ENCODE measurements at regions not wholly inside any gene's neighbourhood (a gene's known extent, or its start where the extent isn't known, plus 50 kb on each side); places are given as distances from the start of the nearest gene placed in this dataset.

DNA sequence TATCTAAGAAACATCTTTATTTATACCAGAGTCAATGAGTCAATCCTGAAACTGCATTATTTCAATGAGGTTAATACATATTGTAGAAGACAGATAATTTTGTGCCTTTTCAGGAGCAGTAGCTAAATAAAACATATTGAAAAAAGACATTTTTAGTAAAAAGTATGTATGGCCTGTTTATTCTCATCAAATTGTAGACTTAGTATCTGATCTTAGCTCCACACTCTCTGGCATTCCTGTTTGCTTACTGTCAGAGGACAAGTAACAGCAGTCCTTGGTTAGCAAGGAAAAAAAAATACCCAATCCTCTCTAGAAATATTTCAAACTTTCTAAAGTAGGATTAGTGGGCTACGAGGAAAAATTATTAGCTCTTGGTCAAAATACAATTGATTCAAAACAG is 50.5 kb upstream of the GUCY1A1 start:
- Mint-ChIP-seq H3K27ac (no peak overlapping the region), H3K4me1 (peaks cover 0 to 11% of the 10 kb centered on the region in 2 donors), H3K36me3 (no peaks in the 10 kb centered on the region), H3K27me3 (no peaks in the 10 kb centered on the region), H3K9me3 (no peaks in the 10 kb centered on the region), H3K4me3 (no peak overlapping the region)
- DNase-seq (no peak), ATAC-seq (replicated peaks) (no peak)

DNA sequence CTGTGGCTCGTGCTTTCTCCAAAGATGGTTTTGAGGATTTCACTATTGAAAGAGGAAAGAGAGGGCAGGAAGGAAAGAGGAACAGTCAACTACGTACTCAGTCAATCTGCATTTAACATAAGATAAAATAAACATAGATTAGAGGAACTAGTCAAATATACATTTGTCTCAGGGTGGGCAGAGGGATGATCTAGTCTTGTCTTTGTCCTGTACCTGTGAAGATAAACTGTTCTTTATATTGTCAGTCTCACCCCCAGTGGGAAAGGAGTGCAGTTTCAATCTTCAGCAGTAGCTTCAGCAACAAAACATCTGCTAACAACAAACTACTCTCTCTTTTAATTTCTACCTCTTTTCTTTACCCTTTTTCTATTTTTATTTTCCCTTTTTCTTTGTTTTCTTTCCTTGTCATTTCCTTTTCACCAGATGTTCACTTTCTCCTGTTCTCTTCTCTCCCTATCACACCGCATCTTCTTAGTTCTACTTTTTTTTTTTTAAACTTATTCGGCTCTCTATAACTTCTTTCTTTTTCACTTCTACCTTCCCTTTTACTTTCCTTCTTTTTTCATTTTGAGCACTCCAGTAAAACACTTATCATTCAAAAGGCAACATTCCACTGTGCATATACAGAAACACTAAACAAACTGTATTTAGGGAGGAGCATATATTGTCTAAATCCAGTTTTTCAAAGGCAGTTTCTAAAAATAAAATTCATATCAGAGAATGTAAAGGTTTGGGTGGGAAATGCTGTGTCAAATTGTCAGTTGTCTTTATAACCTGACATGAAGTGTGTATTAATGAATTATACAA is 51.4 kb upstream of the GUCY1A1 start:
- no peak for DNase-seq
- no peaks in the 10 kb centered on the region for H3K9me3 Mint-ChIP-seq
- H3K4me1 Mint-ChIP-seq: peaks cover 0 to 11% of the 10 kb centered on the region in 2 donors
- H3K36me3 Mint-ChIP-seq: no peaks in the 10 kb centered on the region
- no peaks in the 10 kb centered on the region for H3K27me3 Mint-ChIP-seq
- peak overlapping the region; percentile 43 for H3K27ac Mint-ChIP-seq
- peak overlapping the region; percentile 7 to 35 for H3K4me3 Mint-ChIP-seq
- ATAC-seq (replicated peaks): peak; percentile 83 to 86

DNA sequence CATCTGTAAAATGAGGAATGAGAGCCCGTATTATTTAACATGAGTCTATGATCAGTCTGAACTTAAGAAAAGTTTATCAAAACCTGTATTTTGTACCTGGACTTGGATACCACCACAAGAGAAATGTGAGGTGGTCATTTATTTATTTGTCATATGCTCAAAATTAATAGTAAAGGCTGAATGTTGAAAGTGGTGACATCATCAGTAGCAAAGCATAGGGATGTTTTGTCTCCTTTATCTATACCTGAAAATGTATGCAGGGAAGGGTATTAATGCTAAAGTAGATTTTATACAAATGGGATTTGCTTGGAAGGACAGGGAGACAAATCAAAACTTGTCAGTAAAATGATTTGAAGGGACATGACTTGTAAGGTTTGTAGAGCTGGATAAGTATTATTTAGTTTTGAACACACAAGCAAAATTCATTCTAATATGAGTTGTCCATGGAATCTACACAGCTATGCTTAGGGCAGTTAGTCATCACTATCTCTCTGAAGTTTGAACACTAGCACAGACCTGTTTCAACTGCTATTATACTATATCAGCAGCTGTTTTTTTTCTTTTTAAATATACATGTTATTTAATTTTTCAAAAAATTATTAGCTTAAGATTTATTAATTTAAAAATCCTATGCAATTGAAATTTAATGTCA is 52.4 kb upstream of the GUCY1A1 start:
- Mint-ChIP-seq H3K9me3 (no peaks in the 10 kb centered on the region), H3K27ac (no peak overlapping the region), H3K27me3 (no peaks in the 10 kb centered on the region), H3K36me3 (no peaks in the 10 kb centered on the region), H3K4me1 (peaks cover 0 to 11% of the 10 kb centered on the region in 2 donors), H3K4me3 (no peak overlapping the region)
- DNase-seq (no peak), ATAC-seq (replicated peaks) (no peak)

DNA sequence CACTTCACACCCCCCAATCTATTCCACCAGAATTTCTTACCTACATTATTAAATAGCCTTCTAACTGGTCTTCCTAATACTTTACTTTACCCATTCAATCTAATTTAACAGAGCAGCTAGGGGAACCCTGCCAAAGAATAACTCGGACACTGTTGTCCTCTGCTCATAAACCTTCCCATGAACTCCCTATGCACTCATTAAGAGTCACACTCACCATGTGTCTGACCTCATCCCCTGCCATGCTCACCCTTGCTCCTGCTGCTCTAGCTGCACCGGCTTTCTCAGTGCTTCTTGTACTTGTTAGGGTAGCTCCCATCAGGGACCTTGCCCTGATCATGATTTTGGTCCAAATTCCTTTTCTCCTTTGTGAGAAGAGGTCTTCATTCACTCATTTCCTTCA is 54.6 kb upstream of the GUCY1A1 start:
- H3K36me3 Mint-ChIP-seq: no peaks in the 10 kb centered on the region
- no peak overlapping the region for H3K4me3 Mint-ChIP-seq
- H3K4me1 Mint-ChIP-seq: peaks cover 0 to 11% of the 10 kb centered on the region in 2 donors
- no peaks in the 10 kb centered on the region for H3K9me3 Mint-ChIP-seq
- ATAC-seq (replicated peaks) (no peak), DNase-seq (no peak)
- no peak overlapping the region for H3K27ac Mint-ChIP-seq
- H3K27me3 Mint-ChIP-seq: no peaks in the 10 kb centered on the region

- no peaks in the 10 kb centered on the region for H3K27me3 Mint-ChIP-seq
- ATAC-seq (replicated peaks) (no peak), DNase-seq (no peak)
- peaks cover 0 to 11% of the 10 kb centered on the region in 2 donors for H3K4me1 Mint-ChIP-seq
- no peak overlapping the region for H3K4me3 Mint-ChIP-seq
- no peak overlapping the region for H3K27ac Mint-ChIP-seq
- H3K9me3 Mint-ChIP-seq: no peaks in the 10 kb centered on the region
- no peaks in the 10 kb centered on the region for H3K36me3 Mint-ChIP-seq
Measured at GRCh38 chr4:155611501-155611900, 55.1 kb upstream of the GUCY1A1 start.

GRCh38 chr4:155610143-155610542 is 56.5 kb upstream of the GUCY1A1 start:
- Mint-ChIP-seq H3K27me3 (no peaks in the 10 kb centered on the region), H3K4me1 (peaks cover 0 to 5% of the 10 kb centered on the region in 2 donors), H3K27ac (no peak overlapping the region), H3K9me3 (no peaks in the 10 kb centered on the region), H3K36me3 (no peaks in the 10 kb centered on the region), H3K4me3 (no peak overlapping the region)
- ATAC-seq (replicated peaks): no peak
- DNase-seq: no peak

DNA sequence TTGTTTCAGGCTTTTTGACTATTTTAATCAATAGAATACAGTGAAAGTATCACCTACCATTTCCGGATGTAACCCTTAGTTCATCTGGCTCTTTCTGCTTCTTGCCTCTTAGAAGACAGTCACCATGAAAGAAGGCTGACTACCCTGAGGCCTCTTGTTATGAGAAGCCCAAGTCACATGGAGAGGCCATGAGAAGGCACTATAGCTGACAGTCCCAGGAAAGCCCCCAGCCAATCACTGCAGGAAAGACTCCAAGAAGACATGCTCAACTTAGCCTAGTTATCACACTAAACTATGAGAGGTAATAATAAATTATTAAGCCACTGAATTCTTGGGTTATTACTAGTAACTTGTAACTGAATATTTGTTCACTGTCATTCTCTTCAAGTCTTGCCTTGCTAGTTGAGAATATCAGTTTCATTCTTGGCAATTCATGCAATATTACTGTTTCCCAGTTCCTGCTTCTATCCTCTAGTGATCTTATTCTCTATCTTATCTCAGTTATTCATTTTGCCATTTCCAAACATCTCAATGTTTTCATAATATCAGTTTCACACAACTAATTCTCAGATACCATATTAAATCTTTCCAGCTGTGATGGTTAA is 57.1 kb upstream of the GUCY1A1 start:
- no peaks in the 10 kb centered on the region for H3K4me1 Mint-ChIP-seq
- no peak overlapping the region for H3K4me3 Mint-ChIP-seq
- ATAC-seq (replicated peaks) (no peak), DNase-seq (no peak)
- no peak overlapping the region for H3K27ac Mint-ChIP-seq
- no peaks in the 10 kb centered on the region for H3K27me3 Mint-ChIP-seq
- no peaks in the 10 kb centered on the region for H3K36me3 Mint-ChIP-seq
- no peaks in the 10 kb centered on the region for H3K9me3 Mint-ChIP-seq

- no peak for ATAC-seq (replicated peaks)
- Mint-ChIP-seq H3K9me3 (no peaks in the 10 kb centered on the region), H3K27me3 (no peaks in the 10 kb centered on the region), H3K36me3 (no peaks in the 10 kb centered on the region), H3K27ac (no peak overlapping the region), H3K4me1 (no peaks in the 10 kb centered on the region), H3K4me3 (no peak overlapping the region)
- DNase-seq: no peak
Measured at GRCh38 chr4:155608225-155608885, 58.3 kb upstream of the GUCY1A1 start.

DNA sequence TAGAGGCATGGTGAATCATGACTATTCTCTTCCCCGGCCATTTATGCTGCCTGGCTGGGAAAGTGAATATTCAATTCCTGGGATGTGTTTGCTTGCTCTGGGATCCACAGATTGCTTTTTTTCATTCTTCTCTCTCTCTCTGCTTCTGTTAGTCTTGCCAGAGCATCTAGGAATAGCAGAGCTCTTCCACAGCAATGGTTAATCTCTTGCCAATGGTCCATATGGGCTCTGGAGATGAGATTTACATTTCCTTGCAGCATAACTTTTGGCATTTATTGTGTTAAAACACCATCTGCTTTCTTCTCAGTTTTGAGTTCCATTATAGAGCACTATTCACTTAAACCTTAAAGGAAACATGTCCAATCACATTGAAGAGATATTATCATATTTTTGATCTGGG is 59.2 kb upstream of the GUCY1A1 start:
- Mint-ChIP-seq H3K4me1 (no peaks in the 10 kb centered on the region), H3K4me3 (no peak overlapping the region), H3K27me3 (no peaks in the 10 kb centered on the region), H3K27ac (no peak overlapping the region), H3K9me3 (no peaks in the 10 kb centered on the region), H3K36me3 (no peaks in the 10 kb centered on the region)
- DNase-seq: no peak
- no peak for ATAC-seq (replicated peaks)

DNA sequence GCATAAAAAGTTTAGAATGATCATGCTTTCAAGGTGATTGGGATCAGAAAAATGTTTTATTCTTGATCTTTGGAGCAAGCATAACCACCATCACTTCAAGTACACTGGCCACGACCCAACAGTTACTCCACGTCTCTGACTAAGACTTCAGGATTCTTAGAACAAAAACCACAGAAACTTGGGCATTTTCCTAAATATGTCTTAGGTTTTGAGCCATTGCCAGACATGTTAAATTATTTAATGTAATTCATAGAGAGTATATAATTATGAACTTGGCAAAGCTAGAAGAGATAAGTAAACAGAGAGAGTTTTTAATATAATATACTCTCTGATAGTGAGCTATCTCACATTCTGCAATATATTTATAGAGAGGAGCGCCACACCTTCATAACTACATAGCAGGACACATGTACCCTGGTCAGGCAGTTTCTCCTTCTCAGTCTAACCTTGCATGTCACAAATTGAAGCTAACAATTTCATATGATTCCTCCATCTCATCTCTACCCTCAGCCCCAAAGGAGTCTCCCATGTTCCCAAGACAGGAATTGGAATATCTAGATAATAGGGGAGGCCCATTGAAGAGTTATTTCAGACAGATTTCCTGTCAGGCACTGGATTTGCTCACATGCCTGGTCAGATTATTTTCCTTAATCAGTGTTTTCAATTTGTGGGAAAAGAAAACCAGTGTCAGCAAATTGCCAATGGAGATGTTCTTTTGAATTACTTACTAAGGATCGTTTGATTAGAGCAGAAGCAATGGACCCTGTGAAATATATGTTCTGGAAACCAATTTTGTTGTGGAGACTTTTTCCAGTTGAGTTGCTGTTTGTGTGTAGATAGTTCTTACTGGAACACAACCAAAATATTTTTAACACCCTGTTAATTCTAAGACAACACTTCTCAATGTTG is 61.7 kb upstream of the GUCY1A1 start:
- Mint-ChIP-seq H3K4me1 (no peaks in the 10 kb centered on the region), H3K9me3 (no peaks in the 10 kb centered on the region), H3K27me3 (no peaks in the 10 kb centered on the region), H3K4me3 (no peak overlapping the region), H3K36me3 (no peaks in the 10 kb centered on the region), H3K27ac (no peak overlapping the region)
- ATAC-seq (replicated peaks) (no peak), DNase-seq (no peak)

- Mint-ChIP-seq H3K36me3 (no peaks in the 10 kb centered on the region), H3K27me3 (no peaks in the 10 kb centered on the region), H3K4me1 (no peaks in the 10 kb centered on the region), H3K4me3 (no peak overlapping the region), H3K9me3 (no peaks in the 10 kb centered on the region), H3K27ac (no peak overlapping the region)
- no peak for DNase-seq
- ATAC-seq (replicated peaks): no peak
Measured at GRCh38 chr4:155603360-155603891, 63.2 kb upstream of the GUCY1A1 start.

DNA sequence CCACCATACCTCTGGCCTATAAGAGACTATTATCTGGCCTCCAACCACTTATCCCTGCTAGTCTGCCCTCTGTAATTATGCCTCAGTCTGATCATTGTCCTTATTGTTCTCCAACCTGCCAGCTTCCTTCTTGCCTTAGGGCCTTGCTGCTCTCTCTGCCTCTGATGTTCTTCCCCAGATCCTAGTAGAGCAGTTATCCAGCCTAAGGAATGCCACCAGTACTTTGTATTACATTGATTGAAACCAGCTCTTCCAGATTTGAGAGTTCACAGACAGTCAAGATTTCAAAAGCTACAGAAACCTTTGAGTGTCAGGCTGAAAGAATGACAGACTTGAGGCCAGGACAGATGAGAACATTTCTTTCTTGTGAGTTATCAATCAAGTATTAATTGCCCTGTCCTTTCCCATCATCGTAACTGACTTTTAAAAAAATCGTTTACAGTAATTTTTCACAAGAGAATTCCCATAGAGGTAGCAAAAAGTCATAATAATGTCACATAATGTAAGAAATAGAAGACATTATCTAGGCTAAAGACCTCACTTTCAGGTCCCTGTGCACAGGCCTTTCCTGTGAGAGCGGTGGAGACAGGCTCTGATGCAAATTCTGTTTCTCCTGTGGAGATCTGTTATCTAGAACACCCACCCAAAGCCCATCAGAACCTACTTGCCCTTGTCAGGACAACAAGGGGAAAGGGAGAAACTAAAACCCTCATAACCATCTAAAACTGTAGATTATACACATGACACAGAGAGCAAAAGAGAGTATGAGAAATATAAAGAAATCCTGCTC is 64.1 kb upstream of the GUCY1A1 start:
- Mint-ChIP-seq H3K4me3 (no peak overlapping the region), H3K27me3 (no peaks in the 10 kb centered on the region), H3K9me3 (no peaks in the 10 kb centered on the region), H3K36me3 (no peaks in the 10 kb centered on the region), H3K27ac (no peak overlapping the region), H3K4me1 (no peaks in the 10 kb centered on the region)
- DNase-seq (no peak), ATAC-seq (replicated peaks) (no peak)

DNA sequence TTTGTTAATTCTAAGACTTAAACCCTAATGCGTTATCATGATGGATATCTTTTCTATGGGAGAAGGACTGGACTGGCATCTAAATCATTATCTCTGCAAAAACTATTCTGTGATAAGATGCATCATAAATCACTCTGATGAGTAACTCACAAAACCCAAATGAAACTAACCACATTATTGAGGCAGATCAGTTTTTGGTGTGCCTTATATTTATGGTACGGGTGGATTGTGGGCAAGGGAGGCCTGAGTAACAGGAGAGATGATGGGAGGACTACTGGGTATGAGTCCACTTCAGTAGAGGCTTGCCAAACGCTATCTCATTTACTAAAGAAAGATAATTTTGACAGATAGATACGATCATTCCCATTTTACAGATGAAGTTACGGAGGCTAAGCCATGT is 66.4 kb upstream of the GUCY1A1 start:
- no peaks in the 10 kb centered on the region for H3K27me3 Mint-ChIP-seq
- no peaks in the 10 kb centered on the region for H3K4me1 Mint-ChIP-seq

More for the DNA sequence above, 66.4 kb upstream of the GUCY1A1 start:
- Mint-ChIP-seq H3K9me3 (no peaks in the 10 kb centered on the region), H3K36me3 (no peaks in the 10 kb centered on the region), H3K27ac (no peak overlapping the region), H3K4me3 (no peak overlapping the region)
- ATAC-seq (replicated peaks) (no peak), DNase-seq (no peak)

Data from stimulated activated naive B cell treated with anti-CD40 and anti-IgM and Interleukin-4, amounts not matched to agents 10 μg/mL and 1 μg/mL and 100 μg/mL, for 72 hours (primary cell).